Fibroblast of villous mesenchyme (primary cell): ENCODE measurements at regions not wholly inside any gene's neighbourhood (a gene's known extent, or its start where the extent isn't known, plus 50 kb on each side); places are given as distances from the start of the nearest gene placed in this dataset.

Experiments
- DNase-seq: peaks from one replicate; pipeline ENCODE4 v3.0.0-alpha.2; 2010; ENCODE audit warnings: low read depth
- H3K4me3 ChIP-seq: 2 replicates; pipeline ENCODE4 v1.5.1; 2011; ENCODE audit warnings: low read depth, mild to moderate bottlenecking, low read length
- CTCF ChIP-seq: IDR thresholded peaks from 2 replicates; pipeline ENCODE4 v1.5.1; 2012; ENCODE audit warnings: low read depth, mild to moderate bottlenecking, low read length; ENCODE audit not compliant: insufficient read depth

- no peak for TF ChIP-seq CTCF
- H3K4me3 ChIP-seq, result no peak overlapping the region
- no peak for DNase-seq
Measured at GRCh38 chr13:73618275-73618865, 515.8 kb downstream of the KLF12 start.

- DNase-seq, result no peak
- no peak for TF ChIP-seq CTCF
- H3K4me3 ChIP-seq, result no peak overlapping the region
Measured at GRCh38 chr13:73616861-73617260, 517.3 kb downstream of the KLF12 start.

- TF ChIP-seq CTCF, result no peak
- no peak for DNase-seq
- no peak overlapping the region for H3K4me3 ChIP-seq
Measured at GRCh38 chr13:73610799-73611592, 523.2 kb downstream of the KLF12 start.

GRCh38 chr13:73608711-73609485, 525.3 kb downstream of the KLF12 start:
- no peak for DNase-seq
- H3K4me3 ChIP-seq, result no peak overlapping the region
- no peak for TF ChIP-seq CTCF

GRCh38 chr13:73608157-73608516, 526.1 kb downstream of the KLF12 start:
- no peak for TF ChIP-seq CTCF
- no peak for DNase-seq
- H3K4me3 ChIP-seq, result no peak overlapping the region

GRCh38 chr13:73607489-73608156, 526.6 kb downstream of the KLF12 start:
- DNase-seq, result no peak
- no peak overlapping the region for H3K4me3 ChIP-seq
- no peak for TF ChIP-seq CTCF
